Prostate gland (tissue), 2 donors: ENCODE measurements at regions not wholly inside any gene's neighbourhood (a gene's known extent, or its start where the extent isn't known, plus 50 kb on each side); places are given as distances from the start of the nearest gene placed in this dataset.
"Not testable (repeated sequence)": the region's sequence is repeated elsewhere in the genome, so short reads cannot be mapped to it uniquely, and the experiment has no call there.

Experiments
- DNase-seq: peaks from one replicate; pipeline ENCODE4 v3.0.0-alpha.2; 2019; ENCODE audit warnings: low spot score
- H3K27ac ChIP-seq, 2 donors: fragments of 200-600 bp; sonication (generic); 2 replicates each; pipeline ENCODE4 v1.5.1; 2017 to 2019
- H3K27me3 ChIP-seq: fragments of 200-600 bp; sonication (generic); replicated peaks from 2 replicates; pipeline ENCODE4 v1.5.1; 2019; ENCODE audit not compliant: insufficient read depth
- H3K36me3 ChIP-seq, 2 donors: fragments of 200-600 bp; sonication (generic); 1 replicate in 1 of 2; 2 replicates in 1 of 2; pipeline versions ENCODE4 v1.5.1 to v1.8.1; 2017 to 2019
- H3K4me1 ChIP-seq: fragments of 200-600 bp; sonication (generic); replicated peaks from 2 replicates; pipeline ENCODE4 v1.5.1; 2019
- H3K4me3 ChIP-seq, 2 donors: fragments of 200-600 bp; sonication (generic); 2 replicates each; pipeline ENCODE4 v1.5.1; 2017 to 2019
- H3K9me3 ChIP-seq: fragments of 200-600 bp; sonication (generic); 2 replicates; pipeline ENCODE4 v1.5.1; 2017
- CTCF ChIP-seq, 4 experiments: fragments of 200-600 bp in 2 of 4; fragments of 450-650 bp in 2 of 4; sonication (generic) in 2 of 4; IDR thresholded peaks; 1 replicate in 3 of 4; 2 replicates in 1 of 4; pipeline ENCODE4 v1.5.1; 2016 to 2019; ENCODE audit warnings: antibody characterized with exemption in 4 of 4, mild to moderate bottlenecking in 2 of 4, moderate library complexity in 2 of 4
- POLR2A ChIP-seq: fragments of 450-650 bp; IDR thresholded peaks from one replicate; pipeline ENCODE4 v1.6.1; 2016; ENCODE audit warnings: antibody characterized with exemption, mild to moderate bottlenecking
- POLR2AphosphoS5 ChIP-seq: sonication (generic); formaldehyde crosslinking; IDR thresholded peaks from one replicate; pipeline ENCODE4 v1.6.1; 2017; ENCODE audit warnings: antibody characterized with exemption
- WGBS: methylation state at CpG from one replicate; pipeline ENCODE4 v1.1.5; 2018; 5-methylcytosine and 5-hydroxymethylcytosine counted together
- intact Hi-C: fragments of 100-400 bp; cut with DNase I; formaldehyde crosslinking; loops from one replicate; pipeline ENCODE4 v1.14.2; 2022

GRCh38 chr12:9364224-9365176 lies 156.3 kb upstream of the PZP start:
- intact Hi-C loops = no loop called here
- H3K27ac ChIP-seq = no peak overlapping the region
- DNase-seq = no peak
- no peaks in the 10 kb centered on the region for H3K27me3 ChIP-seq
- H3K4me3 ChIP-seq = no peak overlapping the region
- H3K36me3 ChIP-seq = no peaks in the 10 kb centered on the region
- TF ChIP-seq POLR2A = no peak
- no peak for TF ChIP-seq POLR2AphosphoS5
- TF ChIP-seq CTCF (IDR thresholded peaks at IDR 0.05) = no peak
- no peaks in the 10 kb centered on the region for H3K4me1 ChIP-seq
- WGBS = 43% methylated on average over 13 of the region's 13 CpGs
- H3K9me3 ChIP-seq = no peaks in the 10 kb centered on the region

GRCh38 chr12:9363145-9363544 lies 154.9 kb upstream of the PZP start:
- 84% methylated on average over 6 of the region's 6 CpGs for WGBS
- no peaks in the 10 kb centered on the region for H3K27me3 ChIP-seq
- H3K36me3 ChIP-seq = no peaks in the 10 kb centered on the region
- TF ChIP-seq POLR2AphosphoS5 = no peak
- TF ChIP-seq POLR2A = no peak
- TF ChIP-seq CTCF (IDR thresholded peaks at IDR 0.05) = no peak
- H3K4me1 ChIP-seq = no peaks in the 10 kb centered on the region
- no peaks in the 10 kb centered on the region for H3K9me3 ChIP-seq
- no peak overlapping the region for H3K4me3 ChIP-seq
- DNase-seq = no peak
- H3K27ac ChIP-seq = no peak overlapping the region
- intact Hi-C loops = no loop called here

- Histone ChIP-seq H3K36me3 (no peaks in the 10 kb centered on the region), H3K27me3 (no peaks in the 10 kb centered on the region), H3K4me3 (no peak overlapping the region), H3K4me1 (no peaks in the 10 kb centered on the region), H3K27ac (no peak overlapping the region), H3K9me3 (no peaks in the 10 kb centered on the region)
- DNase-seq = no peak
- 77% methylated on average over 12 of the region's 12 CpGs for WGBS
- TF ChIP-seq POLR2A (no peak), POLR2AphosphoS5 (no peak), CTCF (IDR thresholded peaks at IDR 0.05) (no peak)
- intact Hi-C loops = no loop called here
Measured at GRCh38 chr12:9361879-9362326, 153.7 kb upstream of the PZP start.

GRCh38 chr12:9354009-9354754 lies 146.0 kb upstream of the PZP start:
- 93% methylated on average over 4 of the region's 4 CpGs for WGBS
- H3K4me3 ChIP-seq, intact Hi-C loops: not testable (repeated sequence)

GRCh38 chr12:9351136-9351535 lies 142.9 kb upstream of the PZP start:
- 84% methylated on average over 2 of the region's 2 CpGs for WGBS
- Histone ChIP-seq H3K4me1 (no peaks in the 10 kb centered on the region), H3K4me3 (no peak overlapping the region), H3K9me3 (no peaks in the 10 kb centered on the region), H3K27me3 (no peaks in the 10 kb centered on the region), H3K36me3 (no peaks in the 10 kb centered on the region), H3K27ac (no peak overlapping the region)
- intact Hi-C loops = no loop called here
- DNase-seq = no peak
- no peak for TF ChIP-seq CTCF (IDR thresholded peaks at IDR 0.05)
- no peak for TF ChIP-seq POLR2A
- TF ChIP-seq POLR2AphosphoS5 = no peak

More at GRCh38 chr12:9354009-9354754, 146.0 kb upstream of the PZP start:
- not testable (repeated sequence) for H3K27ac ChIP-seq, H3K4me1 ChIP-seq, H3K27me3 ChIP-seq, H3K9me3 ChIP-seq, H3K36me3 ChIP-seq, DNase-seq
